C4-2B (cell line): ENCODE measurements at regions not wholly inside any gene's neighbourhood (a gene's known extent, or its start where the extent isn't known, plus 50 kb on each side); places are given as distances from the start of the nearest gene placed in this dataset.
"Not testable (repeated sequence)": the region's sequence is repeated elsewhere in the genome, so short reads cannot be mapped to it uniquely, and the experiment has no call there.

ENCODE experiments used
- CTCF ChIP-seq: fragments of 450-650 bp; conservative IDR thresholded peaks from 2 replicates; pipeline ENCODE4 v1.5.1; 2017; ENCODE audit warnings: mild to moderate bottlenecking
- ZFX ChIP-seq: fragments of 450-650 bp; IDR thresholded peaks from 2 replicates; pipeline ENCODE4 v1.6.1; 2017

- TF ChIP-seq CTCF, ZFX: not testable (repeated sequence)
Observed at GRCh38 chr17:15850071-15850470, 94.9 kb upstream of the ADORA2B start.
